B cell (primary cell): ENCODE measurements at regions not wholly inside any gene's neighbourhood (a gene's known extent, or its start where the extent isn't known, plus 50 kb on each side); places are given as distances from the start of the nearest gene placed in this dataset.

Experiments
- ATAC-seq: fragments of 200-7000 bp; cut with Tn5 transposase; one replicate; pipeline ENCODE4 v1.10.0; 2021; ENCODE audit warnings: low read depth, mild to moderate bottlenecking, moderate number of reproducible peaks, moderate library complexity
- CTCF ChIA-PET: fragments of 350-600 bp; sonication (Branson Sonifier 250); formaldehyde crosslinking; loops from one replicate; lab custom pipeline; 2021; ENCODE audit warnings: antibody characterized with exemption, inconsistent platforms; lab: Charles Lee
- POLR2A ChIA-PET: fragments of 350-600 bp; sonication (Branson Sonifier 250); formaldehyde crosslinking; loops from one replicate; lab custom pipeline; 2021; ENCODE audit warnings: antibody characterized with exemption; lab: Charles Lee
- DNase-seq: peaks from one replicate; pipeline ENCODE4 v3.0.0; 2013
- H2AFZ ChIP-seq: 2 replicates; pipeline ENCODE4 v1.6.1; 2012; ENCODE audit warnings: mild to moderate bottlenecking, low read depth, low read length; ENCODE audit not compliant: insufficient read depth, poor library complexity, severe bottlenecking
- H3K27ac ChIP-seq, 2 donors: 1 replicate in 1 of 2; 2 replicates in 1 of 2; pipeline ENCODE4 v1.5.1; 2012 to 2013; ENCODE audit warnings: low read length in 2 of 2, mild to moderate bottlenecking in 2 of 2, moderate library complexity in 1 of 2
- H3K27me3 ChIP-seq, 4 experiments: fragments of 200-600 bp in 1 of 4; sonication (generic) in 1 of 4; replicated peaks in 1 of 4; 1 replicate in 2 of 4; 2 replicates in 2 of 4; pipeline versions ENCODE4 v1.6.1 to v1.7.0; 2013 to 2016; ENCODE audit warnings: low read length in 3 of 4, mild to moderate bottlenecking in 2 of 4, mixed read lengths in 1 of 4, moderate library complexity in 1 of 4; ENCODE audit not compliant: insufficient read depth in 4 of 4, control insufficient read depth in 3 of 4; ENCODE audit errors: control extremely low read depth in 1 of 4
- H3K36me3 ChIP-seq, 2 experiments: replicated peaks in 1 of 2; 1 replicate in 1 of 2; 2 replicates in 1 of 2; pipeline versions ENCODE4 v1.6.1 to v1.7.1; 2013; ENCODE audit warnings: low read length in 1 of 2; ENCODE audit not compliant: insufficient read depth in 2 of 2, control insufficient read depth in 1 of 2; ENCODE audit errors: control extremely low read depth in 1 of 2, extremely low read depth in 1 of 2
- H3K4me1 ChIP-seq, 2 donors: fragments of 200-600 bp in 1 of 2; sonication (generic) in 1 of 2; 1 replicate in 1 of 2; 2 replicates in 1 of 2; pipeline versions ENCODE4 v1.5.1 to v1.6.1; 2013 to 2017; ENCODE audit warnings: low read length in 2 of 2; ENCODE audit not compliant: control insufficient read depth in 2 of 2, insufficient read depth in 2 of 2
- H3K4me2 ChIP-seq: replicated peaks from 2 replicates; pipeline ENCODE3; 2012; ENCODE audit warnings: mild to moderate bottlenecking, low read depth, low read length; ENCODE audit not compliant: poor library complexity, severe bottlenecking
- H3K4me3 ChIP-seq, 5 experiments: fragments of 200-600 bp in 1 of 5; sonication (generic) in 1 of 5; 1 replicate in 3 of 5; 2 replicates in 2 of 5; pipeline versions ENCODE4 v1.5.1 to v1.7.0; 2011 to 2016; ENCODE audit warnings: low read length in 4 of 5, mild to moderate bottlenecking in 4 of 5, low read depth in 2 of 5, control low read depth in 1 of 5, moderate library complexity in 1 of 5; ENCODE audit not compliant: insufficient read depth in 1 of 5; ENCODE audit errors: control extremely low read depth in 1 of 5, extremely low read depth in 1 of 5
- H3K79me2 ChIP-seq: fragments of 200-600 bp; sonication (generic); one replicate; pipeline ENCODE4 v1.6.0; 2016; ENCODE audit warnings: low read length; ENCODE audit not compliant: control insufficient read depth, insufficient read depth
- H3K9ac ChIP-seq: fragments of 200-600 bp; sonication (generic); 2 replicates; pipeline ENCODE4 v1.6.1; 2017; ENCODE audit warnings: mild to moderate bottlenecking, low read length, moderate library complexity
- H3K9me3 ChIP-seq, 3 donors: one replicate each; pipeline versions ENCODE4 v1.6.1 to v1.7.1; 2013; ENCODE audit warnings: low read length in 2 of 3; ENCODE audit not compliant: control insufficient read depth in 2 of 3, insufficient read depth in 1 of 3; ENCODE audit errors: control extremely low read depth in 1 of 3
- H4K20me1 ChIP-seq: 2 replicates; pipeline ENCODE4 v1.6.0; 2012; ENCODE audit warnings: mild to moderate bottlenecking, low read length; ENCODE audit not compliant: insufficient read depth, control insufficient read depth, poor library complexity, severe bottlenecking
- H3K27ac Mint-ChIP-seq: one replicate; pipeline ENCODE4 v1.8.0; 2021; ENCODE audit warnings: mixed read lengths
- H3K27me3 Mint-ChIP-seq: one replicate; pipeline ENCODE4 v1.8.0; 2021; ENCODE audit warnings: mixed read lengths
- H3K4me1 Mint-ChIP-seq: one replicate; pipeline ENCODE4 v1.8.0; 2021; ENCODE audit warnings: mixed read lengths
- H3K4me3 Mint-ChIP-seq: one replicate; pipeline ENCODE4 v1.8.0; 2021; ENCODE audit warnings: mixed read lengths
- H3K9me3 Mint-ChIP-seq: one replicate; pipeline ENCODE4 v1.8.0; 2022; ENCODE audit warnings: mixed read lengths; ENCODE audit not compliant: insufficient read depth
- EZH2 ChIP-seq: IDR thresholded peaks from 2 replicates; pipeline ENCODE4 v1.6.1; 2012; ENCODE audit warnings: borderline replicate concordance, low read depth, mild to moderate bottlenecking, moderate library complexity, low read length; ENCODE audit not compliant: insufficient read depth, poor library complexity, severe bottlenecking
- WGBS: methylation state at CpG from one replicate; pipeline ENCODE4 v1.1.5; 2013; ENCODE audit warnings: missing lambda C conversion rate; ENCODE audit not compliant: insufficient coverage; 5-methylcytosine and 5-hydroxymethylcytosine counted together
- intact Hi-C: fragments of 100-400 bp; cut with micrococcal nuclease; formaldehyde crosslinking; loops from one replicate; pipeline ENCODE4 v1.10.0; 2022
- TF ChIP-seq, protein P1 (sequence below): fragments of 200-600 bp; IDR thresholded peaks from one replicate; pipeline ENCODE4 v1.8.0; 2022; ENCODE audit warnings: antibody characterized with exemption, mild to moderate bottlenecking

DNA sequence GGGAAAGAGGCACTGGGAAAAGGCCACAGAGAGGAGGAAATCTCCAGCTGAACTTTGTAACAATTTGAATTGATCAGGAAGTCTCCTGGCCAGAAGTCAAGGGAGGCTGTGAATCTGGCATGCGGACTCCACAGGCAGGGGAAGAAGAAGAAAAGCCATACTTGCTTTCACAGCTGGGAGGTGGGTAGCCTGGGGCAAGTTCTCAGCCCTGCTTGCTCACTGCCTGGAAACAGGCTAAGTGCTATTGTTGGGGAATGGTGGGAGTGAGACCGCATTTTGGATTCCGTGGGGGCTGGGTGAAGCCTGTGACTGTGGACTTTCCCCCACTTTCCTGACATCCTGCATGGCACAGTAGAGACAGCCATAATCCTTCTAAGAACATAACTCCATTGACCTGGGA lies 168.8 kb upstream of the CD96 start:
- no peak overlapping the region for H3K27ac ChIP-seq
- no peak overlapping the region for H2AFZ ChIP-seq
- peaks cover 0 to 6% (median 3%) of the 10 kb centered on the region in 4 experiments for H3K27me3 ChIP-seq
- no peak overlapping the region for H3K9ac ChIP-seq
- H3K4me3 Mint-ChIP-seq, result no peak overlapping the region
- no peaks in the 10 kb centered on the region for H3K79me2 ChIP-seq
- no peak for DNase-seq
- H4K20me1 ChIP-seq, result no peaks in the 10 kb centered on the region
- no peak for TF ChIP-seq EZH2
- TF ChIP-seq, protein P1, sequence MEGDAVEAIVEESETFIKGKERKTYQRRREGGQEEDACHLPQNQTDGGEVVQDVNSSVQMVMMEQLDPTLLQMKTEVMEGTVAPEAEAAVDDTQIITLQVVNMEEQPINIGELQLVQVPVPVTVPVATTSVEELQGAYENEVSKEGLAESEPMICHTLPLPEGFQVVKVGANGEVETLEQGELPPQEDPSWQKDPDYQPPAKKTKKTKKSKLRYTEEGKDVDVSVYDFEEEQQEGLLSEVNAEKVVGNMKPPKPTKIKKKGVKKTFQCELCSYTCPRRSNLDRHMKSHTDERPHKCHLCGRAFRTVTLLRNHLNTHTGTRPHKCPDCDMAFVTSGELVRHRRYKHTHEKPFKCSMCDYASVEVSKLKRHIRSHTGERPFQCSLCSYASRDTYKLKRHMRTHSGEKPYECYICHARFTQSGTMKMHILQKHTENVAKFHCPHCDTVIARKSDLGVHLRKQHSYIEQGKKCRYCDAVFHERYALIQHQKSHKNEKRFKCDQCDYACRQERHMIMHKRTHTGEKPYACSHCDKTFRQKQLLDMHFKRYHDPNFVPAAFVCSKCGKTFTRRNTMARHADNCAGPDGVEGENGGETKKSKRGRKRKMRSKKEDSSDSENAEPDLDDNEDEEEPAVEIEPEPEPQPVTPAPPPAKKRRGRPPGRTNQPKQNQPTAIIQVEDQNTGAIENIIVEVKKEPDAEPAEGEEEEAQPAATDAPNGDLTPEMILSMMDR, result no peak
- peaks cover 2 to 22% (median 21%) of the 10 kb centered on the region in 3 donors for H3K9me3 ChIP-seq
- no peak overlapping the region for H3K4me2 ChIP-seq
- WGBS, result 92% methylated on average over 1 of the region's 3 CpGs
- H3K4me1 ChIP-seq, result no peaks in the 10 kb centered on the region
- intact Hi-C loops, result no loop called here
- no peak overlapping the region for H3K27ac Mint-ChIP-seq
- peaks cover 19% of the 10 kb centered on the region for H3K27me3 Mint-ChIP-seq
- ChIA-PET POLR2A (no interaction called here), CTCF (no interaction called here)
- peaks cover 13% of the 10 kb centered on the region for H3K9me3 Mint-ChIP-seq
- no peaks in the 10 kb centered on the region for H3K36me3 ChIP-seq
- no peak for ATAC-seq
- H3K4me3 ChIP-seq, result no peak overlapping the region
- H3K4me1 Mint-ChIP-seq, result no peaks in the 10 kb centered on the region

DNA sequence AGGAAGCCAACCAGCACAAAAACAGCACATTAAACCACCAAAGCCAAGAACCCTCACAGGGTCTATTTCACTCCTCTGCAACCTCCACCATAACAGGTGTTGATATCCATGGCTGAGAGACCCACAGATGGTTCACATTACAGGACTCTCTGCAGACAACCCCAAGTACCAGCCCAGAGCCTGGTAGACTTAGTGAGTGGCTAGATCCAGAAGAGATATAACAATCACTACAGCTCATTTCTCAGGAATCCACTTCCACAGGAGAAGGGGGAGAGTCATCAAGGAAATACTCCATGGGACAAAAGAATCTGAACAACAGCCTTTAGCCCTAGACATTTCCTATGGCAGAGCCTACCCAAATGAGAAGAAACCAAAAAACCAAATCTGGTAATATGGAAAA lies 168.1 kb upstream of the CD96 start:
- ATAC-seq, result no peak
- POLR2A ChIA-PET, result no interaction called here
- H2AFZ ChIP-seq, result no peak overlapping the region
- no peaks in the 10 kb centered on the region for H3K36me3 ChIP-seq
- no peak for DNase-seq
- H3K4me2 ChIP-seq, result no peak overlapping the region
- H3K4me1 ChIP-seq, result no peaks in the 10 kb centered on the region
- peaks cover 0 to 6% (median 3%) of the 10 kb centered on the region in 4 experiments for H3K27me3 ChIP-seq
- H3K27ac Mint-ChIP-seq, result no peak overlapping the region
- H3K9me3 ChIP-seq, result peaks cover 2 to 22% (median 21%) of the 10 kb centered on the region in 3 donors
- no peak overlapping the region for H3K4me3 ChIP-seq
- TF ChIP-seq, protein P1, result no peak
- TF ChIP-seq EZH2, result no peak
- no peak overlapping the region for H3K27ac ChIP-seq
- peaks cover 19% of the 10 kb centered on the region for H3K27me3 Mint-ChIP-seq
- no peaks in the 10 kb centered on the region for H3K4me1 Mint-ChIP-seq
- intact Hi-C loops, result no loop called here
- H3K9me3 Mint-ChIP-seq, result peaks cover 13% of the 10 kb centered on the region
- no peak overlapping the region for H3K9ac ChIP-seq
- H4K20me1 ChIP-seq, result no peaks in the 10 kb centered on the region
- CTCF ChIA-PET, result no interaction called here
- H3K79me2 ChIP-seq, result no peaks in the 10 kb centered on the region
- no peak overlapping the region for H3K4me3 Mint-ChIP-seq
